Cardiac fibroblast (primary cell): ENCODE measurements at regions not wholly inside any gene's neighbourhood (a gene's known extent, or its start where the extent isn't known, plus 50 kb on each side); places are given as distances from the start of the nearest gene placed in this dataset.
A peak's percentile ranks its signal among the peaks of the same experiment; 100 is the strongest.

Experiments used
- DNase-seq, 2 donors: peaks; one replicate each; pipeline versions ENCODE4 v3.0.0 to v3.0.0-alpha.2; 2010; ENCODE audit warnings: low read depth in 2 of 2
- H3K4me3 ChIP-seq, 2 donors: replicated peaks in 1 of 2; 1 replicate in 1 of 2; 2 replicates in 1 of 2; pipeline ENCODE4 v1.5.1; 2011; ENCODE audit warnings: low read depth in 2 of 2, low read length in 2 of 2, mild to moderate bottlenecking in 2 of 2, moderate library complexity in 1 of 2
- CTCF ChIP-seq: IDR thresholded peaks from one replicate; pipeline ENCODE4 v1.5.1; 2011; ENCODE audit warnings: low read depth, mild to moderate bottlenecking, low read length, inconsistent platforms

- no peak for DNase-seq
- TF ChIP-seq CTCF = no peak
- H3K4me3 ChIP-seq = no peak overlapping the region
Observed at GRCh38 chr17:70562137-70562536, 392.8 kb downstream of the KCNJ2 start.

- H3K4me3 ChIP-seq = no peak overlapping the region
- no peak for TF ChIP-seq CTCF
- peak in 1 of 2 donors; percentile 2 for DNase-seq
Observed at GRCh38 chr17:70563281-70563820, 394.0 kb downstream of the KCNJ2 start.

GRCh38 chr17:70564006-70564620 lies 394.8 kb downstream of the KCNJ2 start:
- TF ChIP-seq CTCF = no peak
- DNase-seq = peak in 1 of 2 donors; percentile 24
- no peak overlapping the region for H3K4me3 ChIP-seq

- no peak for TF ChIP-seq CTCF
- no peak overlapping the region for H3K4me3 ChIP-seq
- no peak for DNase-seq
Observed at GRCh38 chr17:70569128-70569527, 399.8 kb downstream of the KCNJ2 start.

GRCh38 chr17:70577456-70577855 lies 408.1 kb downstream of the KCNJ2 start:
- no peak for DNase-seq
- H3K4me3 ChIP-seq = no peak overlapping the region
- no peak for TF ChIP-seq CTCF

- no peak overlapping the region for H3K4me3 ChIP-seq
- TF ChIP-seq CTCF = no peak
- DNase-seq = no peak
Observed at GRCh38 chr17:70581459-70581858, 412.1 kb downstream of the KCNJ2 start.

GRCh38 chr17:70582777-70583176 lies 413.4 kb downstream of the KCNJ2 start:
- TF ChIP-seq CTCF = no peak
- DNase-seq = no peak
- no peak overlapping the region for H3K4me3 ChIP-seq
